ENCODE measurements at regions not wholly inside any gene's neighbourhood (a gene's known extent, or its start where the extent isn't known, plus 50 kb on each side); places are given as distances from the start of the nearest gene placed in this dataset.
"Not testable (repeated sequence)": the region's sequence is repeated elsewhere in the genome, so short reads cannot be mapped to it uniquely, and the experiment has no call there.

DNA sequence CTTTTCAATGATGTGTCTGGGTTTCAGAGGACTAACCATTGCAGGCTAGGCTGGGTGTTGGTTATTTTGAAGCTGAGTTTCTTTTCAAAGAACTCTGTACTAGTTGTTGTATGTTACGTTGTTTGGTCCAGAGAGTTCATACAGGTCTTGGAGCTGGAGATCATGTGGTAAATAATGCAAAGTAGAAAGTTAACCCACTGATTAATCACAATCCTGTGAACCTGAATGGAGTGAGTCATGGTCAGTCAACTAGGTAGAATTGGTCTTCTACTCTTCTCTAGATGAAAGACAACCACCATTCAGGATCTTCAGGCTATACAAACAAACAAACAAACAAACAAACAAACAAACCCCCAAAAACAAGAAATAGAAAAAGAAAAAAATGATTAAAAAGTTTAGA lies 388.9 kb upstream of the ACTBL2 start:
- DNase-seq (no peak), ATAC-seq (ENCODE audit: low read depth in 2 of 2) (no peak)
- Histone ChIP-seq H3K9me3 (ENCODE audit: control insufficient read depth in 2 of 2, low read length in 2 of 2) (no peaks in the 10 kb centered on the region), H3K27ac (ENCODE audit: insufficient read depth, low read length, poor library complexity, severe bottlenecking) (no peak overlapping the region), H3K36me3 (ENCODE audit: control insufficient read depth, insufficient read depth, low read length) (no peaks in the 10 kb centered on the region), H3K4me1 (ENCODE audit: control insufficient read depth, insufficient read depth, low read length, poor library complexity, severe bottlenecking) (no peaks in the 10 kb centered on the region), H3K27me3 (ENCODE audit: control insufficient read depth, insufficient read depth, low read length) (no peaks in the 10 kb centered on the region), H3K4me3 (ENCODE audit: low read depth, low read length) (no peak overlapping the region)
- H3K36me3 Mint-ChIP-seq: peaks cover 3% of the 10 kb centered on the region
- H3K27ac Mint-ChIP-seq: no peak overlapping the region
- H3K27me3 Mint-ChIP-seq: no peaks in the 10 kb centered on the region
- peaks cover 0 to 4% (median 0%) of the 10 kb centered on the region in 4 donors for H3K4me1 Mint-ChIP-seq
- peaks cover 0 to 5% (median 4%) of the 10 kb centered on the region in 7 donors for H3K9me3 Mint-ChIP-seq
- no peak overlapping the region for H3K4me3 Mint-ChIP-seq

DNA sequence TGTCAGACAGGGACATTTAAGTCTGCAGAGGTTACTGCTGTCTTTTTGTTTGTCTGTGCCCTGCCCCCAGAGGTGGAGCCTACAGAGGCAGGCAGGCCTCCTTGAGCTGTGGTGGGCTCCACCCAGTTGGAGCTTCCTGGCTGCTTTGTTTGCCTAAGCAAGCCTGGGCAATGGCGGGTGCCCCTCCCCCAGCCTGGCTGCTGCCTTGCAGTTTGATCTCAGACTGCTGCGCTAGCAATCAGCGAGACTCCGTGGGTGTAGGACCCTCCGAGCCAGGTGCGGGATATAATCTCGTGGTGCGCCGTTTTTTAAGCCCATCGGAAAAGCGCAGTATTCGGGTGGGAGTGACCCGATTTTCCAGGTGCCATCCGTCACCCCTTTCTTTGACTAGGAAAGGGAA lies 387.7 kb upstream of the ACTBL2 start:
- not testable (repeated sequence) for DNase-seq; H3K27me3 Mint-ChIP-seq; H3K9me3 Mint-ChIP-seq; H3K36me3 Mint-ChIP-seq; H3K4me3 Mint-ChIP-seq; H3K4me1 Mint-ChIP-seq; H3K27ac Mint-ChIP-seq; H3K4me1 ChIP-seq (ENCODE audit: control insufficient read depth, insufficient read depth, low read length, poor library complexity, severe bottlenecking); H3K27ac ChIP-seq (ENCODE audit: insufficient read depth, low read length, poor library complexity, severe bottlenecking); H3K27me3 ChIP-seq (ENCODE audit: control insufficient read depth, insufficient read depth, low read length); H3K4me3 ChIP-seq (ENCODE audit: low read depth, low read length); H3K36me3 ChIP-seq (ENCODE audit: control insufficient read depth, insufficient read depth, low read length); ATAC-seq (ENCODE audit: low read depth in 2 of 2); H3K9me3 ChIP-seq (ENCODE audit: control insufficient read depth in 2 of 2, low read length in 2 of 2)

DNA sequence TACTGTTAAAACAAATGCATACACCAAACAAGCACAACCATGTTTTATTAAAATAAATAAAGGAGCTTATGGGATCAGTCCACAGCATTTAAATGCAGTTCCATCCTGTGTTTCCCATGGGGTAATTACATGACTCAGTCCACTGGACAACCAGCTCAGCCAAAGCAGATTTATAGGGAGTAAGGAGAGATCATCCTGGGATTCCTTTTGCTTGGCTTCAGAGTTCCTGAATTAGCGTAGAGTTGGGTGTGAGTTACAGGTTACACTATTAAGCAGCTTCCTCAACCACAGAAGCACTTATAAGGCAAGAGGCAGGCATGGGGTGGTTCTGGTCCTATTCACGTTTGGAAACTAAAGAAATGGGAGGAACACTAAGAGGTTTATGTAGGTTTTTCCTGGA lies 381.1 kb upstream of the ACTBL2 start:
- no peak overlapping the region for H3K27ac Mint-ChIP-seq
- Histone ChIP-seq H3K4me1 (ENCODE audit: control insufficient read depth, insufficient read depth, low read length, poor library complexity, severe bottlenecking) (no peaks in the 10 kb centered on the region), H3K27ac (ENCODE audit: insufficient read depth, low read length, poor library complexity, severe bottlenecking) (no peak overlapping the region), H3K9me3 (ENCODE audit: control insufficient read depth in 2 of 2, low read length in 2 of 2) (no peaks in the 10 kb centered on the region), H3K4me3 (ENCODE audit: low read depth, low read length) (no peak overlapping the region), H3K36me3 (ENCODE audit: control insufficient read depth, insufficient read depth, low read length) (no peaks in the 10 kb centered on the region), H3K27me3 (ENCODE audit: control insufficient read depth, insufficient read depth, low read length) (no peaks in the 10 kb centered on the region)
- H3K4me3 Mint-ChIP-seq: no peak overlapping the region
- ATAC-seq (ENCODE audit: low read depth in 2 of 2): no peak
- peaks cover 0 to 5% (median 3%) of the 10 kb centered on the region in 7 donors for H3K9me3 Mint-ChIP-seq
- DNase-seq: no peak
- no peaks in the 10 kb centered on the region for H3K27me3 Mint-ChIP-seq
- no peaks in the 10 kb centered on the region for H3K4me1 Mint-ChIP-seq
- H3K36me3 Mint-ChIP-seq: no peaks in the 10 kb centered on the region

DNA sequence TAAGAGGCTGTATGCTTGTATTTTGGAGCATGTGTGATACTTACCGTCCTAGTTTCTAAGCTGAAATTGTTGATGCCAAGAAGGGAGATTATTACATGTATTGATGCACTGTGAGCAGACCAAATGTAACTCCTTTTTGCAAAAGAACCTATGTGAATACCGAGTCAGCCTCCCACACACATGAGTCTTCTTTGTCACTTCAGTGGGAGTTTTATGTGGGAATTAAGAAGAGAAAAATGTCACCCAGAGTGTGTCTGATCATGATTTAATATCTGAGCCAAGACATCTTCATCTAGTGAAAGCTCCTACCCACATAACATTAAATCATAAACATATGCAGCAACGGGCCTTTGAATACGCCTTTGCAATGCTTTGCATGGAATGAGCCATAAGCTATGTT lies 380.3 kb upstream of the ACTBL2 start:
- Mint-ChIP-seq H3K27me3 (no peaks in the 10 kb centered on the region), H3K4me1 (no peaks in the 10 kb centered on the region), H3K4me3 (no peak overlapping the region), H3K9me3 (peaks cover 0 to 5% (median 3%) of the 10 kb centered on the region in 7 donors), H3K36me3 (no peaks in the 10 kb centered on the region), H3K27ac (no peak overlapping the region)
- H3K27me3 ChIP-seq (ENCODE audit: control insufficient read depth, insufficient read depth, low read length): no peaks in the 10 kb centered on the region
- no peak for DNase-seq
- no peak overlapping the region for H3K27ac ChIP-seq (ENCODE audit: insufficient read depth, low read length, poor library complexity, severe bottlenecking)
- H3K36me3 ChIP-seq (ENCODE audit: control insufficient read depth, insufficient read depth, low read length): no peaks in the 10 kb centered on the region
- ATAC-seq (ENCODE audit: low read depth in 2 of 2): no peak
- H3K4me3 ChIP-seq (ENCODE audit: low read depth, low read length): no peak overlapping the region
- no peaks in the 10 kb centered on the region for H3K9me3 ChIP-seq (ENCODE audit: control insufficient read depth in 2 of 2, low read length in 2 of 2)
- H3K4me1 ChIP-seq (ENCODE audit: control insufficient read depth, insufficient read depth, low read length, poor library complexity, severe bottlenecking): no peaks in the 10 kb centered on the region

DNA sequence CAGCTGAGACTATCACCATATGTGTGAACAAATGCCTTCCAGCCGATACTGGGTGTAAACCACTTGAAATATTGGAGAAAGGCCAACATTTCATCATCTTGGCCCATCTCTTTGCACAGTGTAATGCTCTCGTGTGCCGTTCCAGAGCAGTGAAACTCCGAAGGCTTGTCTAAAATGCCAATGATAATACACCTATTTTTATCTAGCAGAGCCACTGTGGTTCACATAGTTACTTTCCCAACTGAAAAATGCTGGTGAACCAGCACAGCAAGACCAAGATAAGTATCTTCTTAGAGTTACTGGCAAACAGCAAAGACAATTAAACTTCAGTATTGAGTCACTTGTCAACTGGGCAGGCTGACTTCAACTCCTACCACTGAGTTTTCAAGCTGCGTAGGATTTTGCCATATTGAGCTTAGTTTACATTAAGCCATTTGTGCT lies 379.9 kb upstream of the ACTBL2 start:
- H3K27ac Mint-ChIP-seq: no peak overlapping the region
- H3K36me3 Mint-ChIP-seq: no peaks in the 10 kb centered on the region
- H3K4me3 Mint-ChIP-seq: no peak overlapping the region
- H3K27me3 ChIP-seq (ENCODE audit: control insufficient read depth, insufficient read depth, low read length): no peaks in the 10 kb centered on the region
- no peaks in the 10 kb centered on the region for H3K27me3 Mint-ChIP-seq
- no peaks in the 10 kb centered on the region for H3K9me3 ChIP-seq (ENCODE audit: control insufficient read depth in 2 of 2, low read length in 2 of 2)
- H3K36me3 ChIP-seq (ENCODE audit: control insufficient read depth, insufficient read depth, low read length): no peaks in the 10 kb centered on the region
- H3K4me1 ChIP-seq (ENCODE audit: control insufficient read depth, insufficient read depth, low read length, poor library complexity, severe bottlenecking): no peaks in the 10 kb centered on the region
- H3K4me3 ChIP-seq (ENCODE audit: low read depth, low read length): no peak overlapping the region
- H3K27ac ChIP-seq (ENCODE audit: insufficient read depth, low read length, poor library complexity, severe bottlenecking): no peak overlapping the region
- no peaks in the 10 kb centered on the region for H3K4me1 Mint-ChIP-seq
- ATAC-seq (ENCODE audit: low read depth in 2 of 2): no peak
- DNase-seq: no peak
- peaks cover 0 to 5% (median 3%) of the 10 kb centered on the region in 7 donors for H3K9me3 Mint-ChIP-seq

DNA sequence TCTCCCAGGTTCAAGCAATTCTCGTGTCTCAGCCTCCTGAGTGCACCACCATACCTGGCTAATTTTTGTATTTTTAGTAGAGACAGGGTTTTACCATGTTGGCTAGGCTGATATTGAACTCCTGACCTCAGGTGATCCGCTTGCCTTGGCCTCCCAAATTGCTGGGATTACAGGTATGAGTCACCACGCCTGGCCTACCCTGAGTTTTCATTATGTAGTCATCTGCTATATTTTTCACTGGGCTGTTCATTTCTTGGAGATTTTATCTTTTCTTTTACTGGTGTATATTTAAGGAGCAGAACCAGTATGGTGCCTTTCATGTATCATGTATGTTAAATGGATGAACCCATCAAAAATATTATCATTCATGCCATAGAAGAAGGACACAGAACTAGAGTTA lies 377.0 kb upstream of the ACTBL2 start:
- no peak overlapping the region for H3K27ac ChIP-seq (ENCODE audit: insufficient read depth, low read length, poor library complexity, severe bottlenecking)
- no peaks in the 10 kb centered on the region for H3K36me3 ChIP-seq (ENCODE audit: control insufficient read depth, insufficient read depth, low read length)
- Mint-ChIP-seq H3K27ac (no peak overlapping the region), H3K36me3 (no peaks in the 10 kb centered on the region), H3K4me3 (no peak overlapping the region), H3K27me3 (no peaks in the 10 kb centered on the region), H3K4me1 (no peaks in the 10 kb centered on the region), H3K9me3 (peaks cover 0 to 5% (median 3%) of the 10 kb centered on the region in 7 donors)
- no peaks in the 10 kb centered on the region for H3K9me3 ChIP-seq (ENCODE audit: control insufficient read depth in 2 of 2, low read length in 2 of 2)
- DNase-seq (no peak), ATAC-seq (ENCODE audit: low read depth in 2 of 2) (no peak)
- H3K4me1 ChIP-seq (ENCODE audit: control insufficient read depth, insufficient read depth, low read length, poor library complexity, severe bottlenecking): no peaks in the 10 kb centered on the region
- H3K27me3 ChIP-seq (ENCODE audit: control insufficient read depth, insufficient read depth, low read length): no peaks in the 10 kb centered on the region
- H3K4me3 ChIP-seq (ENCODE audit: low read depth, low read length): no peak overlapping the region

DNA sequence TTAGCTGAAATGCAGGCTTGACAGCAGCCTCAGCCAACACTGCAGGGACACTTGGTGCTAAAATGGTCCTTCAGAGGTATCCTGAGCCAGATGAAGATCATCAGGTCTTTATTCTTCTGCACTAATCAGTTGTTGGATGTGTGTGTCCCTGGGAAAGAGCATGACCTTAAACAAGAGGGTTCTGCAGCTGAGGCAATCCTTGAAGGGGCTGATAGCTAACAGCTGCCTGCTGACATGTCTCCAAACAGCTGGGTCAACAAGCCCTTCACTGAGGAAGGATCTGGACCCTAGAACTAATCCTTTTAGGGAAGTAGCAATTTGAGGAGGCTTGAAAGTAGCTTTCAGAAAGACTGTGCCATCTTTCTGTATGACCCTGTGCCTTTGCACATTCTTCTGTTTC lies 376.3 kb upstream of the ACTBL2 start:
- Mint-ChIP-seq H3K36me3 (no peaks in the 10 kb centered on the region), H3K4me3 (no peak overlapping the region), H3K4me1 (no peaks in the 10 kb centered on the region), H3K9me3 (peaks cover 0 to 5% (median 3%) of the 10 kb centered on the region in 7 donors), H3K27ac (no peak overlapping the region), H3K27me3 (no peaks in the 10 kb centered on the region)
- Histone ChIP-seq H3K27me3 (ENCODE audit: control insufficient read depth, insufficient read depth, low read length) (no peaks in the 10 kb centered on the region), H3K4me3 (ENCODE audit: low read depth, low read length) (no peak overlapping the region), H3K36me3 (ENCODE audit: control insufficient read depth, insufficient read depth, low read length) (no peaks in the 10 kb centered on the region), H3K4me1 (ENCODE audit: control insufficient read depth, insufficient read depth, low read length, poor library complexity, severe bottlenecking) (no peaks in the 10 kb centered on the region), H3K9me3 (ENCODE audit: control insufficient read depth in 2 of 2, low read length in 2 of 2) (no peaks in the 10 kb centered on the region), H3K27ac (ENCODE audit: insufficient read depth, low read length, poor library complexity, severe bottlenecking) (no peak overlapping the region)
- ATAC-seq (ENCODE audit: low read depth in 2 of 2) (no peak), DNase-seq (no peak)

DNA sequence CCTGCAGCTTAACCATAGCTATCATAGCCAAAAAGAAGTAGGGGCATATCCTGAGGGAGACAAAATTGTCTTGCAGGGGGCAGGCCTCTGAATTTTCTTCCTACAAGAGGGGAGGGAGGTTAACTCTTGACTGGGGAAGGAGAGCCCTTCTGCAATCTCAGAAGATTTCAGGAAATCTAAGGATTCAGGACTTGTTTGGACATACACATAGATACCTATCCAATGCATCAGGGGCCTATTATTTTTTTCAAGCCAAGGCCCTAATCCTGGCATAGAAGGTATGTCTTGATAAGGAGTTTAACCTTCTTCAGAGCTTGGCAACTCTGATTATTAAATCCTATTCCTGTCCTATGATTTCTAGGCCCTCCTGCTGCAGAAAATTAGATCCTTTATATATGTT lies 375.1 kb upstream of the ACTBL2 start:
- Histone ChIP-seq H3K4me3 (ENCODE audit: low read depth, low read length) (no peak overlapping the region), H3K36me3 (ENCODE audit: control insufficient read depth, insufficient read depth, low read length) (no peaks in the 10 kb centered on the region), H3K27me3 (ENCODE audit: control insufficient read depth, insufficient read depth, low read length) (no peaks in the 10 kb centered on the region), H3K4me1 (ENCODE audit: control insufficient read depth, insufficient read depth, low read length, poor library complexity, severe bottlenecking) (no peaks in the 10 kb centered on the region), H3K27ac (ENCODE audit: insufficient read depth, low read length, poor library complexity, severe bottlenecking) (no peak overlapping the region), H3K9me3 (ENCODE audit: control insufficient read depth in 2 of 2, low read length in 2 of 2) (no peaks in the 10 kb centered on the region)
- Mint-ChIP-seq H3K36me3 (no peaks in the 10 kb centered on the region), H3K27me3 (no peaks in the 10 kb centered on the region), H3K4me1 (no peaks in the 10 kb centered on the region), H3K4me3 (no peak overlapping the region), H3K9me3 (peaks cover 0 to 5% (median 1%) of the 10 kb centered on the region in 7 donors), H3K27ac (no peak overlapping the region)
- DNase-seq (no peak), ATAC-seq (ENCODE audit: low read depth in 2 of 2) (no peak)

All from CD4-positive, CD25-positive, alpha-beta regulatory T cell (primary cell).